ENCODE measurements at regions not wholly inside any gene's neighbourhood (a gene's known extent, or its start where the extent isn't known, plus 50 kb on each side); places are given as distances from the start of the nearest gene placed in this dataset.

DNA sequence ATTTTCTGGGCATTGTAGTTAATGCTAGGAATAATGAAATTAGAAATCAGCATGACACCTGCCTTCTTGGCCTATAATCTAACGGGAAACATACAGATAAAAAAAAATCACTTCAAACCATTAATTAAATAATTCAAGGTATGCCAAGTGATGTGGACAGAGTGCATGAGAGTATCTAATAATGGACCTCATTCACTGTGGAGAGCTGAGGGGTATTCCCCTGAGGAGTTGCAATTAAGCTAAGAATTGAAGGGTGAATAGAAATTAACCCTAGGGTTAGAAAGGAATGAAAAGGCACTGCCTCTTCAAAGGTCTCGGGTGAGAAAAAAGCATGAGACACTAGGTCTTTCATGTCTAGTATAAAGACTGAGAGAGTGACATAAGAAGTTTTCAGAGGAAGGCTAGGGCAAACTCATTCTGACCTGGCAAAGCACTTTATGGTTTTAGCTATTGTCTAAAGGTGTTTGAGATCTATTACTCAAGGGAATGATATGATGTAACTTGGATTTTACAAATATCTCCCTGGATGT lies 466.1 kb downstream of the KCNT2 start:
- TF ChIP-seq, protein P1, sequence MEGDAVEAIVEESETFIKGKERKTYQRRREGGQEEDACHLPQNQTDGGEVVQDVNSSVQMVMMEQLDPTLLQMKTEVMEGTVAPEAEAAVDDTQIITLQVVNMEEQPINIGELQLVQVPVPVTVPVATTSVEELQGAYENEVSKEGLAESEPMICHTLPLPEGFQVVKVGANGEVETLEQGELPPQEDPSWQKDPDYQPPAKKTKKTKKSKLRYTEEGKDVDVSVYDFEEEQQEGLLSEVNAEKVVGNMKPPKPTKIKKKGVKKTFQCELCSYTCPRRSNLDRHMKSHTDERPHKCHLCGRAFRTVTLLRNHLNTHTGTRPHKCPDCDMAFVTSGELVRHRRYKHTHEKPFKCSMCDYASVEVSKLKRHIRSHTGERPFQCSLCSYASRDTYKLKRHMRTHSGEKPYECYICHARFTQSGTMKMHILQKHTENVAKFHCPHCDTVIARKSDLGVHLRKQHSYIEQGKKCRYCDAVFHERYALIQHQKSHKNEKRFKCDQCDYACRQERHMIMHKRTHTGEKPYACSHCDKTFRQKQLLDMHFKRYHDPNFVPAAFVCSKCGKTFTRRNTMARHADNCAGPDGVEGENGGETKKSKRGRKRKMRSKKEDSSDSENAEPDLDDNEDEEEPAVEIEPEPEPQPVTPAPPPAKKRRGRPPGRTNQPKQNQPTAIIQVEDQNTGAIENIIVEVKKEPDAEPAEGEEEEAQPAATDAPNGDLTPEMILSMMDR (IDR thresholded peaks at IDR 0.05; ENCODE audit: borderline replicate concordance, extremely low read depth, low read length, poor library complexity, severe bottlenecking) = no peak
- no peak for TF ChIP-seq EZH2 (IDR thresholded peaks at IDR 0.05; ENCODE audit: borderline replicate concordance, low read depth, low read length, severe bottlenecking)
